VCaP (cell line): ENCODE measurements at regions not wholly inside any gene's neighbourhood (a gene's known extent, or its start where the extent isn't known, plus 50 kb on each side); places are given as distances from the start of the nearest gene placed in this dataset.

Experiments used
- H3K27ac ChIP-seq: fragments of 450-650 bp; 2 replicates; pipeline ENCODE4 v1.5.1; 2017
- CTCF ChIP-seq: fragments of 450-650 bp; conservative IDR thresholded peaks from 2 replicates; pipeline ENCODE4 v1.5.1; 2017; ENCODE audit warnings: mild to moderate bottlenecking, moderate library complexity

GRCh38 chr3:139239550-139239949 lies 104.3 kb upstream of the MRPS22 start:
- H3K27ac ChIP-seq, result no peak overlapping the region
- no peak for TF ChIP-seq CTCF

- TF ChIP-seq CTCF, result no peak
- no peak overlapping the region for H3K27ac ChIP-seq
Measured at GRCh38 chr3:139241783-139242182, 102.0 kb upstream of the MRPS22 start.

DNA sequence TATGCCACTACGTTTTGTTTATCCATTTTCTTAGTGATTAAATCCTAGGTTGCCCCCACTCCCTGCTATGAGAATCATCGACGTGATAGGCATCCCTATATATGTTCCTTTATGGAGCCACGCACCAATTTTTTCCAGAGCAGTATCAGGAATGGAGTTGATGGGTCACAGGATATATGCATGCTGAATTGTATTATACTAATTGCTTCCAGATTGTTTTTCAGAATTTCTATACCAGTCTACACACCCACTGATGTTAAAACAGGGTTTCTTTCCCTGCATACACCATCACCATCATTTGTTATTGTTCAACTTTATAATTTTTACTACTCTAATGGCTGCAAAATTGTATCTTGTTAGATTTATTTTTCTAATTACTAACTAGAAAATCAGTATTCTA lies 100.1 kb upstream of the MRPS22 start:
- H3K27ac ChIP-seq, result no peak overlapping the region
- TF ChIP-seq CTCF, result no peak

- no peak for TF ChIP-seq CTCF
- H3K27ac ChIP-seq, result no peak overlapping the region
Measured at GRCh38 chr3:139248593-139249255, 95.1 kb upstream of the MRPS22 start.

DNA sequence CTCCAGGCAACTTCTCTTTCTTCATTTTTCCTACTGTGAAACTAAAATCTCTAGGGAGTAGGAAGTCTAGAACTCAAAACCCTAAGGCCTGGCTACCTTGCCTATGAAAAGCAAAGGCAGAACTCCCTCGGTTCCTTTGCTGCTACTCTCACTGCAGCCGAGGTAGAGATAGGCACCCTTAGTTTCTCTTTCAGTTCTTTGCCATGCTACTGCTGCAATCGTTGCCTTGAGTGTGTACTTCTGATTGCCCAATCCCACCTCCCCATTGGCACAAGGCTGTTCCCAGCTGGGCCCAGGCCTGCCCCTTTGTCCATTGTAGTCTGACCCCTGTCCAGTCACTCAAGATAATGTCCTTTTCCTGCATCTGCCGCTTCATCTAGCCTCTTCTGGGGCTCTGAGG lies 92.3 kb upstream of the MRPS22 start:
- no peak overlapping the region for H3K27ac ChIP-seq
- TF ChIP-seq CTCF, result no peak

- H3K27ac ChIP-seq, result no peak overlapping the region
Measured at GRCh38 chr3:139252719-139253118, 91.1 kb upstream of the MRPS22 start.

DNA sequence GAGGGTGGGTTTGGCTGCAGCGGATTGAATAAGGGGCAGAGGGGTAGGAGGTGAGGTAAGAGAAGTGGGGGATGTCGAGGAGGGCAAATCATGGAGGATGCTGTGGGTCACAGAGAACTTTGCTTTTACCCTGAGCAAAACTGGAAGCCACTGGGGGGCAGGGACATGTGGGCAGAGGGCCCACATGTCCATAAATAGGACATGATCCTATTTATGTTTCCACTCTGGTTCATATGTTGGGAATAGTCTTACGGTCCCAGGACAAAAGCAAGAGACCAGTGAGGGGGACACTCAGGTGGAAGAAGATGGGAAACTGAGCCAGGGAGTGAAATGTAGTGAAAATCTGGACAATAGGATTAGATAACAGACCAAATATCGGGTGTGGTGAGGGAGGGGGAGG lies 85.5 kb upstream of the MRPS22 start:
- TF ChIP-seq CTCF, result no peak
- no peak overlapping the region for H3K27ac ChIP-seq

More at GRCh38 chr3:139252719-139253118, 91.1 kb upstream of the MRPS22 start:
- no peak for TF ChIP-seq CTCF
